ENCODE measurements at regions not wholly inside any gene's neighbourhood (a gene's known extent, or its start where the extent isn't known, plus 50 kb on each side); places are given as distances from the start of the nearest gene placed in this dataset.

DNA sequence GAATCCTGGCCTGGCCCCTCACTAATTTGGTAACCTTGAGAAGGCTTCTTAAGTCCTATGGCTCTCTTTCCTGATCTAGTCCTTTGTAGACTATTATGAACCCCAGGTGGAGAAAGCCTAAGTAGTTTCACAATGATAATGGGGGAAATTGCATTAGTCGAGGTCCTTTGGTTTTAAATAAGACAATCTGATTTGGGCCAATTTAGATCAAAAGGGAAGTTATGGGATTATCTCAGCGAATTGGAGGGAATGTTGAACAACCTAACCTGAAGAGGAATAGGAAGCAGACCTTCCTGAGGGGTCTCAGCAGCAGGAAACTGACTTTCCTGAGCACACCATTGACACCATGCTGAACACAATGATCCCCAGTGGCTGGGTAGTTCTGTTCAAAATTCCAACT is 331.5 kb downstream of the PRDM5 start:
- TF ChIP-seq CTCF (IDR thresholded peaks at IDR 0.05) = no peak
- no peak for TF ChIP-seq POLR2A (IDR thresholded peaks at IDR 0.05)
- TF ChIP-seq EP300 (IDR thresholded peaks at IDR 0.05) = no peak
